MCF 10A (cell line): ENCODE measurements at regions not wholly inside any gene's neighbourhood (a gene's known extent, or its start where the extent isn't known, plus 50 kb on each side); places are given as distances from the start of the nearest gene placed in this dataset.

Experiments
- BruUV-seq: library from RNA; stranded (reverse); fragments of 400-500 nt; replicated peaks from 2 replicates; lab custom pipeline; 2021; lab: Mats Ljungman, UMichigan
- CTCF ChIA-PET: fragments of 300-600 bp; sonication (Branson Sonifier 250); formaldehyde crosslinking; extraction: SDS; loops from one replicate; lab custom pipeline; 2021; ENCODE audit warnings: antibody characterized with exemption, inconsistent platforms; lab: Yijun Ruan, JAX
- POLR2A ChIA-PET: fragments of 300-600, 350-650 bp; sonication (Branson Sonifier 250); formaldehyde crosslinking; extraction: SDS; loops from one replicate; lab custom pipeline; 2020; ENCODE audit warnings: antibody characterized with exemption, inconsistent platforms; lab: Yijun Ruan, JAX
- DNase-seq: peaks from one replicate; pipeline ENCODE4 v3.0.0-alpha.2; 2018; ENCODE audit not compliant: unreplicated experiment
- H3K27ac Mint-ChIP-seq: one replicate; pipeline ENCODE4 v1.8.0; 2022; ENCODE audit warnings: mild to moderate bottlenecking, low read depth, mixed read lengths; ENCODE audit not compliant: unreplicated experiment
- H3K27me3 Mint-ChIP-seq: one replicate; pipeline ENCODE4 v1.8.0; 2022; ENCODE audit warnings: mixed read lengths; ENCODE audit not compliant: insufficient read depth, unreplicated experiment
- H3K36me3 Mint-ChIP-seq: one replicate; pipeline ENCODE4 v1.8.0; 2022; ENCODE audit warnings: mild to moderate bottlenecking, moderate library complexity, mixed read lengths; ENCODE audit not compliant: insufficient read depth, unreplicated experiment
- H3K4me1 Mint-ChIP-seq: one replicate; pipeline ENCODE4 v1.8.0; 2022; ENCODE audit warnings: mixed read lengths; ENCODE audit not compliant: insufficient read depth, unreplicated experiment
- H3K4me3 Mint-ChIP-seq: one replicate; pipeline ENCODE4 v1.8.0; 2022; ENCODE audit warnings: mild to moderate bottlenecking, moderate library complexity, mixed read lengths; ENCODE audit not compliant: unreplicated experiment
- H3K9me3 Mint-ChIP-seq: one replicate; pipeline ENCODE4 v1.8.0; 2022; ENCODE audit warnings: mixed read lengths; ENCODE audit not compliant: unreplicated experiment
- CTCF ChIP-seq: fragments of 200-600 bp; IDR thresholded peaks from one replicate; pipeline ENCODE4 v1.8.0; 2022; ENCODE audit warnings: antibody characterized with exemption, mild to moderate bottlenecking; ENCODE audit not compliant: unreplicated experiment
- intact Hi-C: fragments of 100-400 bp; cut with micrococcal nuclease; formaldehyde crosslinking; loops from 2 replicates; pipeline ENCODE4 v1.14.1; 2022

- intact Hi-C loops, result no loop called here
- no peak for TF ChIP-seq CTCF
- POLR2A ChIA-PET, result interaction anchor here (0.7 kb wide), 1 partner anchor 77 kb away, joined by 3 read pairs; no protein-coding TSS in a partner anchor
- Mint-ChIP-seq H3K27ac (no peak overlapping the region), H3K4me1 (no peaks in the 10 kb centered on the region), H3K4me3 (no peak overlapping the region), H3K36me3 (no peaks in the 10 kb centered on the region), H3K27me3 (peaks cover 24% of the 10 kb centered on the region), H3K9me3 (no peaks in the 10 kb centered on the region)
- CTCF ChIA-PET, result no interaction called here
- no peak for DNase-seq
- no TSS peak for BruUV-seq
Observed at GRCh38 chr4:79472036-79472435, 64.0 kb upstream of the GK2 start.

DNA sequence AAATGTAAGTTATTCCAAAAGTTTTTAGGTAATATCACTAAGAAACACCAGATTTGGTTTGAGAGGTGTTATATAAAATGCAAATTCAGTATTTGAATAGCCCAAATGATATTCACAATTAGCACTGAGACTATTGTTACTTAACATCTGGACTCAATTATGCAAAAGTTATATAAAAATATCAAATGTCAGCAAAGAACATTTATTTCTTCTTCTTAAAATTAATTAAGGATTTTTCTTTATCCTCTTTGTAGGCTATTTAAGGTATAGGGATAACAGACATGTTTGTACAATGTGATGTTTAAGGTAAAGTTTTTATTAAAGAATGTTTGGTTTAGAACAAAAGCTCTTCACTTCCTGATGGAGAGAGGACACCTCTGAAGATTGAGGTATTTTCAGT, 63.3 kb upstream of the GK2 start:
- Mint-ChIP-seq H3K4me3 (no peak overlapping the region), H3K27ac (no peak overlapping the region), H3K36me3 (no peaks in the 10 kb centered on the region), H3K9me3 (no peaks in the 10 kb centered on the region), H3K4me1 (no peaks in the 10 kb centered on the region), H3K27me3 (peaks cover 24% of the 10 kb centered on the region)
- CTCF ChIA-PET, result no interaction called here
- intact Hi-C loops, result no loop called here
- POLR2A ChIA-PET, result no interaction called here
- BruUV-seq, result no TSS peak
- no peak for TF ChIP-seq CTCF
- DNase-seq, result no peak

DNA sequence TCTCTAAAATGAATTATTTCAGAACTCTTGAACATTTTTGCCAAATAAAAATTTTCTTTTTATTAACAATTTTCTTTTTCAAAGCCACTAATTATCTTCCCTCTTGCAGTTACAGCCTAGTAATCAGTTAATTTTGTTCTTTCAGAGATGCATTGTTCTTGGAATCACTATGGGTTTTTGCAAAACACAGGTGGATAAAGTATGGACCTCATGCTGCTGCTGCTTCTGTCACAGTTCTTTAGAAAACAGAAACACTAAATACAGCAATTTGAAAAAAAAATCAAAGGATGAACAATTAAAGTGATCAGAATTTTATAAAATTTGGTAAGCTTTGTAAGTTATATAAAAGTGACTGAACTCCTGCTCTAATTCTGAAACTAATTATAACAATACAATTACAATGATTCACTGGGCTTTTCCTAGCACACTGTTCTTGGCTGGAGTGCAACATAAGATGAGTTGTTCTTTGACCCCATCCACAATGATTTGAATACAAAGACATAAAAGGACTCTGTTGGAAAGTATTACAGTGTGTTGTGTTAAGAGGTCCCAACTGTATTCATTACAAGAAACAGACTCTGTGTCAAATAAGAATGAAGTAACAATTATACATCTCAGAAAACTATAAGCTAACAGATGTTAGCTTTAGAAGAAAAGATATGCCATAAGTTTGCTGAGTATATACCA, 59.4 kb upstream of the GK2 start:
- Mint-ChIP-seq H3K4me3 (no peak overlapping the region), H3K27me3 (peaks cover 39% of the 10 kb centered on the region), H3K9me3 (peaks cover 6% of the 10 kb centered on the region), H3K36me3 (no peaks in the 10 kb centered on the region), H3K4me1 (peaks cover 6% of the 10 kb centered on the region), H3K27ac (no peak overlapping the region)
- TF ChIP-seq CTCF, result no peak
- ChIA-PET CTCF (no interaction called here), POLR2A (interaction anchor here (0.6 to 1.0 kb wide), 2 partner anchors 99 to 263 kb away, joined by 3 read pairs; no protein-coding TSS in a partner anchor)
- intact Hi-C loops, result no loop called here
- DNase-seq, result peak; percentile 14
- BruUV-seq, result no TSS peak

DNA sequence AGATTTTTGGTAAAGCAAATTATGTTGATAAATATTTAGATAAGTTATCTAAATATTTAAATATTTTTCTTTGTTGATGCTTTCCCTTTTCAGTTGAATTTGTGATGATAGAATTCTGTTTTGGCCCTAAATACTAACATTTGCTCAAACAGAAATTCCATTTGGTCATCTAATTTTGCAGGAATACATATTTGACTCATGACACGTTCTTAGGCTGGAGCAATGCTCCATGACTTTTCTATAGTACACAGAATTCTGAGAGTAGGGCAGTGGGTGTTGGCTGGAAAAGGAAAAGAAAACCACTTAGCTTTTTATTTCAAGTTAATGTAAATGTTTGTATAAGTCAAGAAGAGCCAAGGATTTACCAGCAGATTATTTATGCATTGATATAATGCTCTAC, 58.6 kb upstream of the GK2 start:
- peaks cover 46% of the 10 kb centered on the region for H3K27me3 Mint-ChIP-seq
- no peak for DNase-seq
- CTCF ChIA-PET, result no interaction called here
- BruUV-seq, result no TSS peak
- POLR2A ChIA-PET, result no interaction called here
- H3K4me3 Mint-ChIP-seq, result no peak overlapping the region
- no peak for TF ChIP-seq CTCF
- peaks cover 6% of the 10 kb centered on the region for H3K4me1 Mint-ChIP-seq
- peaks cover 7% of the 10 kb centered on the region for H3K9me3 Mint-ChIP-seq
- H3K36me3 Mint-ChIP-seq, result no peaks in the 10 kb centered on the region
- H3K27ac Mint-ChIP-seq, result no peak overlapping the region
- intact Hi-C loops, result no loop called here
